SK-N-SH (cell line): ENCODE measurements at regions not wholly inside any gene's neighbourhood (a gene's known extent, or its start where the extent isn't known, plus 50 kb on each side); places are given as distances from the start of the nearest gene placed in this dataset.

ENCODE experiments used
- CTCF ChIA-PET: fragments of 300-600, 350-600 bp; formaldehyde crosslinking; extraction: SDS; loops from one replicate; lab custom pipeline; 2021; lab: Yijun Ruan, JAX
- POLR2A ChIA-PET: fragments of 350-600 bp; sonication (Branson Sonifier 250); formaldehyde crosslinking; extraction: SDS; loops from one replicate; lab custom pipeline; 2020; ENCODE audit warnings: antibody characterized with exemption, inconsistent platforms; lab: Yijun Ruan, JAX
- DNase-seq: peaks from one replicate; pipeline ENCODE4 v3.0.0; 2012
- H2AFZ ChIP-seq: fragments of 200-600 bp; sonication (generic); 2 replicates; pipeline ENCODE4 v1.8.1; 2016; ENCODE audit warnings: antibody characterized with exemption, mild to moderate bottlenecking, low read depth
- H3F3A ChIP-seq: fragments of 200-600 bp; sonication (generic); replicated peaks from 2 replicates; pipeline ENCODE3; 2016; ENCODE audit warnings: antibody characterized with exemption, mild to moderate bottlenecking; ENCODE audit not compliant: insufficient read depth
- H3K27ac ChIP-seq, 2 experiments: fragments of 200-500 bp in 1 of 2; fragments of 200-600 bp in 1 of 2; sonication (Bioruptor generic) in 1 of 2; sonication (generic), shearing (Covaris generic) in 1 of 2; 2 replicates each; pipeline versions ENCODE4 v1.5.1 to v1.6.1; 2014 to 2016; ENCODE audit warnings: low read depth in 2 of 2, inconsistent platforms in 1 of 2, low read length in 1 of 2, mild to moderate bottlenecking in 1 of 2, mixed read lengths in 1 of 2
- H3K27me3 ChIP-seq: fragments of 200-600 bp; sonication (generic), shearing (Covaris generic); 2 replicates; pipeline ENCODE4 v1.6.1; 2016; ENCODE audit warnings: mixed run types; ENCODE audit not compliant: insufficient read depth
- H3K36me3 ChIP-seq, 2 experiments: fragments of 200-500 bp in 1 of 2; fragments of 200-600 bp in 1 of 2; sonication (Bioruptor generic) in 1 of 2; sonication (generic) in 1 of 2; replicated peaks in 1 of 2; 2 replicates each; pipeline versions ENCODE3 to v1.5.1; 2014 to 2016; ENCODE audit warnings: low read length in 1 of 2, mild to moderate bottlenecking in 1 of 2; ENCODE audit not compliant: insufficient read depth in 2 of 2, control insufficient read depth in 1 of 2
- H3K4me1 ChIP-seq, 2 experiments: fragments of 200-500 bp in 1 of 2; fragments of 200-600 bp in 1 of 2; sonication (Bioruptor generic) in 1 of 2; sonication (generic), shearing (Covaris generic) in 1 of 2; 2 replicates each; pipeline versions ENCODE4 v1.5.1 to v1.6.1; 2014 to 2016; ENCODE audit warnings: low read depth in 1 of 2, low read length in 1 of 2, mixed run types in 1 of 2; ENCODE audit not compliant: insufficient read depth in 2 of 2, control insufficient read depth in 1 of 2
- H3K4me2 ChIP-seq: fragments of 200-600 bp; sonication (generic), shearing (Covaris generic); 2 replicates; pipeline ENCODE4 v1.6.1; 2017; ENCODE audit warnings: mixed run types
- H3K4me3 ChIP-seq, 2 experiments: fragments of 200-500 bp in 1 of 2; fragments of 200-600 bp in 1 of 2; sonication (Bioruptor generic) in 1 of 2; sonication (generic), shearing (Covaris generic) in 1 of 2; 2 replicates each; pipeline versions ENCODE4 v1.5.1 to v1.8.1; 2014 to 2016; ENCODE audit warnings: low read depth in 2 of 2, inconsistent platforms in 1 of 2, low read length in 1 of 2, mild to moderate bottlenecking in 1 of 2, mixed read lengths in 1 of 2, moderate library complexity in 1 of 2
- H3K79me2 ChIP-seq: fragments of 200-600 bp; sonication (generic); 2 replicates; pipeline ENCODE4 v1.8.1; 2017; ENCODE audit warnings: mild to moderate bottlenecking; ENCODE audit not compliant: insufficient read depth
- H3K9ac ChIP-seq: fragments of 200-600 bp; sonication (generic); 2 replicates; pipeline ENCODE4 v1.6.1; 2017; ENCODE audit warnings: mixed run types
- H3K9me2 ChIP-seq: fragments of 200-600 bp; sonication (generic); 2 replicates; pipeline ENCODE4 v1.6.1; 2017; ENCODE audit warnings: mixed run types
- H3K9me3 ChIP-seq: fragments of 200-600 bp; sonication (generic); 2 replicates; pipeline ENCODE4 v1.6.1; 2017; ENCODE audit warnings: mixed run types, mild to moderate bottlenecking, moderate library complexity
- H4K20me1 ChIP-seq: fragments of 200-600 bp; sonication (generic); 2 replicates; pipeline ENCODE4 v1.6.1; 2017; ENCODE audit warnings: mild to moderate bottlenecking, mixed run types; ENCODE audit not compliant: insufficient read depth
- CTCF ChIP-seq: fragments of 200-600 bp; sonication (generic); IDR thresholded peaks from 2 replicates; pipeline ENCODE4 v1.6.1; 2017; ENCODE audit warnings: antibody characterized with exemption, mild to moderate bottlenecking, moderate library complexity
- EP300 ChIP-seq, 2 experiments: IDR thresholded peaks; 2 replicates each; pipeline versions ENCODE4 v1.4.0 to v1.6.1; 2012; ENCODE audit warnings: borderline replicate concordance in 1 of 2, low read depth in 1 of 2, low read length in 1 of 2
- FOXM1 ChIP-seq: IDR thresholded peaks from 2 replicates; pipeline ENCODE4 v1.4.0; 2012; ENCODE audit warnings: low read depth, mild to moderate bottlenecking
- GABPA ChIP-seq: IDR thresholded peaks from 2 replicates; pipeline ENCODE4 v1.4.0; 2012; ENCODE audit warnings: low read depth, mild to moderate bottlenecking
- IRF3 ChIP-seq: fragments of 150-350 bp; IDR thresholded peaks from 2 replicates; pipeline ENCODE4 v1.6.1; 2016; ENCODE audit warnings: mild to moderate bottlenecking, low read depth, low read length
- JUND ChIP-seq: IDR thresholded peaks from 2 replicates; pipeline ENCODE4 v1.4.0; 2012
- MEF2A ChIP-seq: IDR thresholded peaks from 2 replicates; pipeline ENCODE4 v1.4.0; 2012; ENCODE audit warnings: low read depth, borderline replicate concordance
- NFIC ChIP-seq: IDR thresholded peaks from 2 replicates; pipeline ENCODE4 v1.4.0; 2012; ENCODE audit warnings: borderline replicate concordance
- RAD21 ChIP-seq: IDR thresholded peaks from 2 replicates; pipeline ENCODE4 v1.6.1; 2012; ENCODE audit warnings: mild to moderate bottlenecking, low read length
- REST ChIP-seq: IDR thresholded peaks from 2 replicates; pipeline ENCODE4 v1.6.1; 2012; ENCODE audit warnings: mild to moderate bottlenecking, low read depth, low read length, moderate library complexity
- SMC3 ChIP-seq: IDR thresholded peaks from 2 replicates; pipeline ENCODE4 v1.6.1; 2012; ENCODE audit warnings: low read depth, low read length, improper control_type of control experiment
- TAF1 ChIP-seq: IDR thresholded peaks from 2 replicates; pipeline ENCODE4 v1.6.1; 2012; ENCODE audit warnings: low read depth, mild to moderate bottlenecking, low read length, moderate library complexity, borderline replicate concordance
- TCF12 ChIP-seq: IDR thresholded peaks from 2 replicates; pipeline ENCODE4 v1.4.0; 2012
- TEAD4 ChIP-seq: IDR thresholded peaks from 2 replicates; pipeline ENCODE4 v1.4.0; 2012; ENCODE audit warnings: mild to moderate bottlenecking, borderline replicate concordance; ENCODE audit not compliant: insufficient read depth
- YY1 ChIP-seq: IDR thresholded peaks from 2 replicates; pipeline ENCODE4 v1.4.0; 2012; ENCODE audit warnings: low read depth, mild to moderate bottlenecking

GRCh38 chr18:39635966-39636365 lies 2070.4 kb upstream of the CELF4 start:
- no peak overlapping the region for H3K4me2 ChIP-seq
- no peaks in the 10 kb centered on the region for H4K20me1 ChIP-seq
- H3K27ac ChIP-seq: no peak overlapping the region
- POLR2A ChIA-PET: no interaction called here
- H3F3A ChIP-seq: no peaks in the 10 kb centered on the region
- H3K9me2 ChIP-seq: no peaks in the 10 kb centered on the region
- H3K36me3 ChIP-seq: no peaks in the 10 kb centered on the region
- H3K27me3 ChIP-seq: no peaks in the 10 kb centered on the region
- H3K79me2 ChIP-seq: no peaks in the 10 kb centered on the region
- no peak overlapping the region for H3K9ac ChIP-seq
- TF ChIP-seq NFIC (no peak), REST (no peak), TAF1 (no peak), TCF12 (no peak), MEF2A (no peak), IRF3 (no peak), GABPA (no peak), SMC3 (no peak), TEAD4 (no peak), RAD21 (no peak), CTCF (no peak), FOXM1 (no peak), YY1 (no peak), JUND (no peak), EP300 (IDR thresholded peaks at IDR 0.05; ENCODE audit: borderline replicate concordance in 1 of 2, low read depth in 1 of 2, low read length in 1 of 2) (no peak)
- no peak overlapping the region for H3K4me3 ChIP-seq
- no peaks in the 10 kb centered on the region for H3K4me1 ChIP-seq
- no peak for DNase-seq
- H3K9me3 ChIP-seq: no peaks in the 10 kb centered on the region
- CTCF ChIA-PET: no interaction called here
- H2AFZ ChIP-seq: no peak overlapping the region
